ENCODE measurements at regions not wholly inside any gene's neighbourhood (a gene's known extent, or its start where the extent isn't known, plus 50 kb on each side); places are given as distances from the start of the nearest gene placed in this dataset.
"Not testable (repeated sequence)": the region's sequence is repeated elsewhere in the genome, so short reads cannot be mapped to it uniquely, and the experiment has no call there.

GRCh38 chr6:127406722-127407121 is 52.5 kb downstream of the KIAA0408 start:
- H3K4me1 Mint-ChIP-seq = peaks cover 23% of the 10 kb centered on the region
- H3K36me3 Mint-ChIP-seq, H3K9me3 Mint-ChIP-seq, H3K27me3 Mint-ChIP-seq, H3K4me3 Mint-ChIP-seq, H3K27ac Mint-ChIP-seq: not testable (repeated sequence)

- peaks cover 23% of the 10 kb centered on the region for H3K4me1 Mint-ChIP-seq
Measured at GRCh38 chr6:127406122-127406521, 53.1 kb downstream of the KIAA0408 start.

DNA sequence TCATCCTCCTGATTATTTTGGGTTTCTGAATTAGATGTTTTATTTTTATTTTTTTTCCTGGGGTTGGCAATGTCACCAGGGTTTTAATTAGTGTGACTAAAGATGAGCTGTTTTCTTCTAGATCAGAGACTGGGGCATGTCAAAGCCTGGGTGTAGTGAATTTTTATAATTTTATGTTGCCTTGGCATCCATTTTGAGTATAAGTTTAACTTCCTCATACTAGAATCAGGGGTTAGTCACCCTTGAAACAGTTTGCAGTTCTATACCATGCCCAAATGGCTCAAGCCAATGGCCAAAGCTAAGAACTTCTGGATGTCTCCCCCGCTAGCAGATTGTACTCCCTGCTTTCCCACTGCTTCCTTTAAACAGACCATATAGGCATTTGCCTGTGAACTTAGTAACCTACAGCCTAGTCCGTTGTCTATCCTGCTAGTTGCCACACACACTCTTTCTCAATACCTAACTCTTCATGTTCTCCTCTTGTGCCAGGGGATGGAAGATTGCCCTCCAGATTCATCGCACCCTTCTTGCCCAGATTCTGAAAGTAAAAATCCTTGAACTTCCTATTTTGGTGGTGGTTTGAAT is 54.5 kb downstream of the KIAA0408 start:
- peaks cover 2% of the 10 kb centered on the region for H3K36me3 Mint-ChIP-seq
- H3K9me3 Mint-ChIP-seq = no peaks in the 10 kb centered on the region
- peaks cover 23% of the 10 kb centered on the region for H3K4me1 Mint-ChIP-seq
- no peak overlapping the region for H3K27ac Mint-ChIP-seq
- H3K4me3 Mint-ChIP-seq = no peak overlapping the region
- no peaks in the 10 kb centered on the region for H3K27me3 Mint-ChIP-seq

More at GRCh38 chr6:127406122-127406521, 53.1 kb downstream of the KIAA0408 start:
- Mint-ChIP-seq H3K27ac (no peak overlapping the region), H3K4me3 (no peak overlapping the region), H3K9me3 (no peaks in the 10 kb centered on the region), H3K27me3 (no peaks in the 10 kb centered on the region), H3K36me3 (peaks cover 2% of the 10 kb centered on the region)

DNA sequence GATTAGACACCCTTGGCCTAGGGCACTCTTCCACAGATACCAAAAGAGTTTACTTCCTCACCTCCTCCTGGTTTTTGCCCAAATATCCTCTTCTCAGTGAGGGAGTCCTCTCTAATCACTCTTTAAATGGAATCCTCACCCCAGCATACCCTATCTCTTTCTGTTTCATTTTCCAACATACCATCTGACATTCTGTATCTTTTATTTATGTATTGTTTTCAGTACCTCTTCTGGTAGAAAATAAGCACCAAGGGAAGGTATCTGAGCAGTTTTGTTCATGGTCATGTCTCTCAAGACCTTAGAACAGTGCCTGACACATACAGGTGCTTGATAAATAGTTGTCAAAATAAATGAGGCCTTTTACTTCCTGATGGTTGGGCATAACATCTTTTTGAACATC is 55.1 kb downstream of the KIAA0408 start:
- Mint-ChIP-seq H3K4me3 (peak overlapping the region; percentile 11), H3K27me3 (no peaks in the 10 kb centered on the region), H3K36me3 (peaks cover 2% of the 10 kb centered on the region), H3K4me1 (peaks cover 23% of the 10 kb centered on the region), H3K9me3 (no peaks in the 10 kb centered on the region), H3K27ac (peak overlapping the region; percentile 76)

DNA sequence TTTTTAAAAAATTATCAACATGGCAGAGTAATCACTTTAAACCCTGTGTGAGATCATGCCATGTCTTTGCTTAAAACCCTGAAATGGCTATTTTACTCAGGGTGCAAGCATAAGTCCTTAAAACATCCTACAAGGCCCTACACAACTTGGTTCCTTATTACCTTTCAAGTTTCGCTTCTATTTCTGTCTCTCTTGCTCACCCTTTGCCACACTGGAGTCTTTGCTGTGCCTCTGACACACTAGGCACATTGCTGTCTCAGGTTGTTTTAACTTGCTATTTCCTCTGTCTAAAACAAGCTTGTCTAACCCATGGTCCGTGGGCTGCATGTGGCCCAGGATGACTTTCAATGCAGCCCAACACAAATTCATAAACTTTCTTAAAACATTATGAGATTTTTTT is 55.6 kb downstream of the KIAA0408 start:
- Mint-ChIP-seq H3K27me3 (no peaks in the 10 kb centered on the region), H3K36me3 (peaks cover 2% of the 10 kb centered on the region), H3K27ac (no peak overlapping the region), H3K9me3 (no peaks in the 10 kb centered on the region), H3K4me3 (no peak overlapping the region), H3K4me1 (peaks cover 23% of the 10 kb centered on the region)

GRCh38 chr6:127402890-127403617 is 56.1 kb downstream of the KIAA0408 start:
- Mint-ChIP-seq H3K27me3 (no peaks in the 10 kb centered on the region), H3K9me3 (no peaks in the 10 kb centered on the region), H3K4me1 (peaks cover 23% of the 10 kb centered on the region), H3K36me3 (peaks cover 2% of the 10 kb centered on the region), H3K27ac (no peak overlapping the region), H3K4me3 (no peak overlapping the region)

DNA sequence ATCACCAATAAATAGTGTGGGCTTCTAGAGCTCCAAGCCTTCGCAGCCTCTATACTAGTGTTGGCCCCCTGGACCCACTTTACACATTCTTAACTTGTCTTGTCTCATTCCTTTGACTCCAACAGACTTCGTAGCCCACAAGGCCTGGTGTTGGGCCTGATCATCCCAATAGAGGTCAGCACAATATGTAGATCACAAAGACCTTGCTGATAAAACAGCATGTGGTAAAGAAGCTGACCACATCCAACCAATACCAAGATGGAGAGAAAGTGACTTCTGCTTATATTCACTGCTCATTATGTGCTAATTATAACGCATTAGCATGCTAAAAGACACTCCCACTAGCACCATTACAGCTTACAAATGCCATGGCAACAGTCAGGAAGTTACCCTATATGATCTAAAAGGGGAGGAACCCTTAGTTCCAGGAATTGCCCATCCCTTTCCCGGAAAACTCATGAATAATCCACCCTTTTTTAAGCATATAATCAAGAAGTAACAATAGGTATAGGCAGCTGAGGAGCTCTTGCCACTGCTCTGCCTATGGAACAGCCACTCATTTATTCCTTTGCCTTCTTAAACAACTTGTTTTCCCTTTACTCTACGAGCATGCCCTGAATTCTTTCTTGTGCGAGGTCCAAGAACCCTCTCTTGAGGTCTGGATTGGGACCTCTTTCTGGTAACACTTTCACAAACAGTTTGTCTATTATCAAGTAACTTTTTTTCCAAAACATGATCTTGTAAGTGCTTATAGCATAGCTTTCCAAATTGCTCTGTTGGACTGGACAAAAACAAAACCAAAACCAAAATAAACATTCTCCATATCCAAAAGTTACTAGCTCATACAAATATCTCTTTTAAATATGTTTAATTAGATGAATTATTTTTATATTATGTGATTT is 54.6 kb upstream of the ECHDC1 start:
- no peak overlapping the region for H3K27ac Mint-ChIP-seq
- H3K9me3 Mint-ChIP-seq = no peaks in the 10 kb centered on the region
- H3K36me3 Mint-ChIP-seq = no peaks in the 10 kb centered on the region
- H3K27me3 Mint-ChIP-seq = no peaks in the 10 kb centered on the region
- H3K4me3 Mint-ChIP-seq = no peak overlapping the region
- H3K4me1 Mint-ChIP-seq = peaks cover 3% of the 10 kb centered on the region

DNA sequence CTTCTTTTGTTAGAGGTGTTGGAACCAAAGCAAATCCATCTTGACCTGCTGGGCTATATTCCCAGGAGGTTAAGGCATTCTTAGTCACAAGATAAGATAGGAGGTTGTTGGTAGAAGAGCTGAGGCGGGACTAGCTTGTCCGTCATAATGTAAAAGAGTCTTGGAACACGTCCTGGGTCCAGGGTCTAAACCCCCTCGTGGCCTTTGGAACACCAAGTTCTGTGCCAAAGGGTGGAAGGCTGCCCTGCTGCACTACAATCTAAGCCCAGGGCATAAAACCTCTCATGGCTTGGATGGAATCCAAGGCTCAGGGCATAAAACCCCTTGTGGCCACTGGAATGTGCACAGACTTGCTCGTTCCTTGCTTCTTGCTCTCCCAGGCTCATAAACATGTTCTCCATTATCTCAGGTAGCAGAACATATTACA is 53.8 kb upstream of the ECHDC1 start:
- H3K9me3 Mint-ChIP-seq, H3K36me3 Mint-ChIP-seq, H3K27ac Mint-ChIP-seq, H3K4me3 Mint-ChIP-seq, H3K27me3 Mint-ChIP-seq, H3K4me1 Mint-ChIP-seq: not testable (repeated sequence)
